ENCODE measurements at regions not wholly inside any gene's neighbourhood (a gene's known extent, or its start where the extent isn't known, plus 50 kb on each side); places are given as distances from the start of the nearest gene placed in this dataset.

- no peak for TF ChIP-seq POLR2AphosphoS5 (IDR thresholded peaks at IDR 0.05)
- no peak for TF ChIP-seq CTCF (IDR thresholded peaks at IDR 0.05; ENCODE audit: poor library complexity, severe bottlenecking)
- no peak for TF ChIP-seq EP300 (conservative IDR thresholded peaks at IDR 0.05; ENCODE audit: poor library complexity, severe bottlenecking)
Measured at GRCh38 chr11:116689413-116690127, 83.2 kb downstream of the BUD13 start.

All from neural cell (in vitro differentiated cells).